Activated T-cell treated with anti-CD3 and anti-CD28 coated beads, Interleukin-2, amount 50 U/mL, for 1 hour (primary cell): ENCODE measurements at regions not wholly inside any gene's neighbourhood (a gene's known extent, or its start where the extent isn't known, plus 50 kb on each side); places are given as distances from the start of the nearest gene placed in this dataset.
"Not testable (repeated sequence)": the region's sequence is repeated elsewhere in the genome, so short reads cannot be mapped to it uniquely, and the experiment has no call there.

ENCODE experiments used
- DNase-seq: peaks from one replicate; pipeline ENCODE4 v3.0.0-alpha.2; 2020

DNA sequence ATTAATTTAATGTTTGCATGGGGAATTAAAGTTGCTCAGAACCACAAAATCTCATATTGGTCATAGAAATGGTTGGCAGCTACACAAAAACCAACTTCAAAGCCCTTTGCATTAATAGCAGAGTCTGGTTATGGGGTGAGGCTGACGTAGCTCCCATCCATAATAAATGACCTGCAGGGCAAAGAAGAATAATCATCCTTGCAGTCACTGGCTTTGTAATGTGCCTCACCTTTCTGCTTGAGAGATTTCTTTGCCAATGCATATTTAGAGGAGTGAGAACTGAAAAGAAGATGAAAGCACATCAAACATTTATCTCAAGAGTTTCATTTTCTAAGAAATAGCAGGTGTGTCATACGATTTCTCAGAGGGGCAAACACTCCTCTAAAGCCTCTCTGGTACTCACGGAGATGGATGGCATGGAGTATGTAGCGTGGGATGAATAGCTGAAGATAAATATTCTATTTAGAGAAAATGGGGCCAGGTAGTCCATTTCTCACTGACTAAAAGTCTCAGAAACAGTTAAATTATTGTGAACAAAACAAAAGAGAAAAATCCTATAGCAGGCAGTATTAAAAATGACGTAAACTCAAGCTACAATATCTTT lies 1491.9 kb downstream of the FAM181B start:
- DNase-seq: no peak

DNA sequence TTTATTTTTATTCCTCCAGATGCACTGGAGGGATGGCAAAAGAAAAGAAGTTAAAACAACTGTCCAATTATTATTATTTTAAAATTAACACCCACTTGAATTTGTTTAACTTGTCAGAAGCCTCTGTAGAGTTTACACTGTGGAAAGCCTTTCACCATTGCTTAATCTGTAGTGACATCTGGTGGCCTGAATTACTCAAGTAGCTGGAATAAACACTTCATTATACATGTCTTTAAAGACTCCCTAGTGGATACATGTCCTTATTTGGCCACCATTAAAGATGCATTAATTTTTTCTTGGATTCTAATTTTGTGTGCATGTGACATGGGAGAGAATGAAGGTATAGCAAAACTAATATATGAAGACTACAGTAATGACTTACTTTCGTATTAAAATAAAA lies 1496.5 kb downstream of the FAM181B start:
- no peak for DNase-seq

DNA sequence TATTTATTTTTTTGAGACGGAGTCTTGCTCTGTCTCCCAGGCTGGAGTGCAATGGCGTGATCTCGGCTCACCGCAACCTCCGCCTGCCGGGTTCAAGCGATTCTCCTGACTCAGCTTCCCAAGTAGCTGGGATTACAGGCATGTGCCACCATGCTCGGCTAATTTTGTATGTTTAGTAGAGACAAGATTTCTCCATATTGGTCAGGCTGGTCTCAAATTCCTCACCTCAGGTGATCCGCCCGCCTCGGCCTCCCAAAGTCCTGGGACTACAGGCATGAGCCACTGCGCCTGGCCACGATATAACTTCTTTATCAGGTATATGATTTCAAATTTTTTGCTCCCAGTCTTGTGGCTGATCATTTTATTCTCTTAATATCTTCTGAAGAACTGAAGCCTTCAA lies 1506.3 kb downstream of the FAM181B start:
- DNase-seq: not testable (repeated sequence)

DNA sequence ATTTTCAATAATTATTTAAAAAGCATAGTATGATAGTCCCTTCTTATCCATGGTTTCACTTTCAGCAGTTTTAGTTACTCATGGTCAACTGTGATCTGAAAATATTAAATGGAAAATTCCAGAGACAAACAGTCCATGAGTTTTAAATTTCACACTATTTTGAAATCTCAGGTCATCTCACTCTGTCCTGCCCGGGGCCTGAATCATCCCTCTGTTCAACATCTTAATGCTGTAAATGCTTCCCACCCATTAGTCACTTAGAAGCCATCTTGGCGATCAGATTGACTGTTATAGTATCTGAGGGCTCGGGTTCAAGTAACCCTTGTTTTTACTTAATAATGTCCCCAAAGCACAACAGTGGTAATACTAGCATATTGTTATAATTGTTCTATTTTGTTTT lies 1509.3 kb downstream of the FAM181B start:
- DNase-seq: no peak

DNA sequence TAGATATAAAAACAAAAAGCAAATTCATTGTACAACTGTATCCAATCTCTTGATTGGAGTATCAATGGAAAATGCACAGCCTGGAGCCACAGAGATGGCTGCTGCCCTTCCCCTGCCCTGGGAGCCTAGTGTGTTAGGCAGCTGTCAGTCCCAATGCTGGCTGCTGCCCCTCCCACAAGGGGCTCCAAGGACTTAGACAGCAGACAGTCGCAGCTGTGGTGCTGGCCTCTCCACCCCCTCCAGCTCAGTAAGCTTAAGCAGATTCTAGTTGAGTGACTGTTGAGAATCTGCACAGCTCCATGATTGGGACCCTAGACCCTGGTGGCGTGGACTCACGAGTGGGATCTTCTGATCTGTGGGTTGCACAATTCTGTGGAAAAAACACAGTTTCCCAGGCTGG lies 1511.2 kb downstream of the FAM181B start:
- DNase-seq: no peak

DNA sequence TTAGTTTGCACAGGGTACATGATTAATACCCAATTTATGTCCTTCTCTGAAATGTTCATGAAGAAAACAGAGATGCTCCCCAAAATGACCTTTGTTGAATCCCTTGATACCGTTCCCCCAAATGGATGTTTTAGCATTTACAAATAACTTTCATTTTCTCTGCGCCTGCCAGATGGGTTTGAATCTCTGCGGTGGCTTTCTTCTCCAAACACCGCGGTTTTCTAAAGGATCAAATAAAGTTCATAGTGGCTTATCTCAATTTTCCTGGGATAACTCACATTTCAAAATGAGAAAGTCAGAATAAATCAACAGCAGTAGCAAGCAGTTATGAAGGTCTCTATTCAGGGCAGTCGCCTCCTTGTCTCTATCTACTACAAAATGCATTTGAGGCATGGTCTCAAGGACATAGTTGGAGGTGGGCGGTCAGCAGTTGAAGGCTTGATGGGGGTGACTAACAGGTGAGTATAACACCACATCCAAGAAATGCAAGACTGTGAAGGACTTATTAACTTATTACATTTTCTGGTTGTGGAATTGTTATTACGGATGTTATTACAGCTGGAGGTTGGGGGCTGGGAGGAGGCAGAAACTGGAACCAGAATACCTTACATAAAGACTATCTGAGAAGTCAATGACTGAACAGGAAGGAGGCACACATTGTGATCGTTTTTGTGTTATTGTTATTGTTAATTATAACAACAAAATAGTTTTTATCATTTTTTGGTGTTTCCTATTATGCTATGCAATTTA lies 1513.3 kb downstream of the FAM181B start:
- DNase-seq: no peak

DNA sequence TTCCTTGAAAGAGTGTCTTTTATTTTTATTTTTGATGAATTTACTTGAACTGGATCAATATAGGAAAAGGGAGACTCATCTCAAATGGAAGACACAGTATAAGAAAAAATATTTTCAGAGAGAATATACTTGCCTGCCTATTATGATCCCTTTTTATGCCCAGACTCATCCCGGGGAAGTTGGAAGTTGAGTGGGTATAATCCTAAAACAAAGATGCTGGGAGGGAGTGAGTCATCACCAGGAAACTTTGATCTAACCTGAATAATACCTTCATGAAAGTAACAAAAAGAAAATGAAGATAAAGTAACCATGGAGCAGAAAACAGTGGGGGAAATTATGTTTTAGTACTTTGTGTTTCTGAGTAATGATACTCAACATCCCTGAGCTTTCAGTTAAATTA lies 1514.0 kb downstream of the FAM181B start:
- no peak for DNase-seq

DNA sequence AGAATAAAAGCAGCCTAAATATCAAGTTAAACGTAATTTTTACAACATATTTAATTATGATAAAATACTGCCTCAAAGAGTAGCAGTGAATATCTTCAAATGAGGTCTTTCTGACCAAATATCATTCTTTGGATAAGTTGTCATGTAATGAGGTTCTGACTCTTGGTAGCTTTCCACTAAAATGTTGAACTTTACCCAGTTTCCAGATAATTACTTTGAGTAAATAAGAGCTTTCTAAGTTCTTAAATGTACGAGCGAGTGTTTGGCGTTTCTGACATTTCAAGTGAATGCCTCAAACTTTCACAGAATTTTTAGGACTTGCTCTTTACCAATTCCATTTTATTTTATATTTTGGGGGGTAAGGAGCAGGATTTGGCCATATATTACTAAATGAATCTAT lies 1515.2 kb downstream of the FAM181B start:
- no peak for DNase-seq

DNA sequence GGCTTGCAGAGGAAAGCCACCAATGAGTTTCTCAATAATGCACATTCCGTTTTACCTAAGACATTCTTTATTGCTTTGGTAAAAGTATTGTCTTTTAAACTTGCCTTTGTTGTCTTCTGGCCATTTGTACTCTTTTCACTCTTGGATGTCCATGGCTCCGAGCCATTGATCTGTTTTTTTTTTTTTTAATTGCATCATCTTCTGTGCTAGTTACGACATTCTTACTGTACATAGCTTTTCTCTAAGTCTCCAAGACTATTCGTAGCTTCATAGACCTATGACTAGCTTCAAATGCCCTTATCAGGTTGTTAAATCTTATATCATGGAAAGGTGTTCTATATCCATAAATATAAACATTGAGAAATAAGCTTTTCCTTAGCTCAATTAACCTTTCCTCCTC lies 1522.6 kb downstream of the FAM181B start:
- DNase-seq: no peak

DNA sequence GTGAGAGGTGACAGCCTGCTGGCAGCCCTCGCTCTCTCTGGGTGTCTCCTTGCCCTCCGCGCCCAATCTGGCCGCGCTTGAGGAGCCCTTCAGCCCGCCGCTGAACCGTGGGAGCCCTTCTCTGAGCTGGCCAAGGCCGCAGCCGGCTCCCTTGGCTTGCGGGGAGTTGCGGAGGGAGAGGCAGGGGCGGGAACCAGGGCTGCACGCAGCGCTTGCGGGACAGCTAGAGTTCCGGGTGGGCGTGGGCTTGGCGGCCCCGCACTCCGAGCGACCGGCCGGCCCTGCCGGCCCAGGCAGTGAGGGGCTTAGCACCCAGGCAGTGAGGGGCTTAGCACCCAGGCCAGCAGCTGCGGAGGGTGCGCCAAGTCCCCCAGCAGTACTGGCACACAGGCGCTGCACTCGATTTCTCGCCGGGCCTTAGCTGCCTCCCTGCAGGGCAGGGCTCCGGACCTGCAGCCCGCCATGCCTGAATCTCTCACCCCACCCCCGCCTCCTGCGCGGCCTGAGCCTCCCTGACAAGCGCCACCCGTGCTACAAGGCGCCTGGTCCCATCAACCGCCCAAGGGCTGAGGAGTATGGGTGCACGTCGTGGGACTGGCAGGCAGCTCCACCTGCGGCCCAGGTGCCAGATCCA lies 1526.1 kb downstream of the FAM181B start:
- no peak for DNase-seq

DNA sequence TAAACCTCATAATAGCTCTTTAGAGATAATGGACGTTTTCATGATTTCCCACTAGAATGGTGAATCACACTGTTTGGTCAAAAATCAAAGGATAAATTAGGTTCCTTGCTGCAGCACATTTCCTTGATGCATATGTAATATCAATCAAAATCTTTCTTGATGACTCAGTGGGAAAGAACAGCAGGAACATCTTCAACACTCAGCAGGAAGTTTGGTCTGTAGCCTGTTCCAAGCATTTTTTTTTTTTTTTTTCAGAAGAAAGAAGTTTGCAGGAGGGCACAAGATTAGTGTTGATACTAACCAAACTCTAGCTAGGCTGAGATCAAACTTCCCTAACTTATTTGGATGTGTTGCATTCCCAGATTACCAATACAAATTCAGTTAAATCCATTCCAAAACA lies 1529.8 kb downstream of the FAM181B start:
- DNase-seq: no peak

DNA sequence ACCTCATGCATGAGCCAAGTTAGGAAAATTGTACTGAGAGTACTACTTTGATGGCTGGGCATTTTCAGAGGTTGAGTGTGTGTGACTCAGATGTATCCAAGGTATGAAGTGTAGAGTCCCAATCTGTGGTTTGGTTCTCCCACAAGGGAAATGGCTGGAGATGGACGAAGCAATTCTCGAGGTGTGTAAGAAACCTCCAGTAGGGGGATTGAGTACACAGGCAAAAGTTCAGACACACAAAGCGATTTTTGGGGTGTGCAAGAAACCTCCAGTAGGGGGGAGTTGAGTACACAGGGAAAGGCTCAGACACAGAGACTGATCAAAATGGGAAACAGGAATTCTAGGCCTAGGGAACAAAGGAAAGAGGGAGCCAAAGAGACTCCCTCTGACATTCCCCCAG lies 1536.3 kb downstream of the FAM181B start:
- DNase-seq: no peak

DNA sequence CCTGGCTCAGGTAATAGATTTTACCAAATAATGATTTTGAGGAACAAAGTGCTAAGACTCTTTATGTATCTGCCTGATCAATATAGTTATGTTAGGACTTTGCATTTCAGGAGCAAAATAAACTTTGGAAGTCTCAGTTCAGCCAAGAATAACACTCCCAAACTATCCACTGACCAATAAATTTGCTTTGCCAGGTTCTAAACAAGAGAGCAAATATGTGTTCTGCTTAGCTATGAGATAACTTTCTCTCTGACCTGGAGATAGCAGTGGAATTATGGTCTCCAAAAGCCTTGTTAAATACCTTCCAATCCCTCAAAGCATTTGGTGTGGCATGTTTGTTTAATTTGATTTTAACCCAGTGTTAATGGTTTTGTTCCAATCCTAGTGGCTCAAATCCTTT lies 1541.1 kb downstream of the FAM181B start:
- no peak for DNase-seq

DNA sequence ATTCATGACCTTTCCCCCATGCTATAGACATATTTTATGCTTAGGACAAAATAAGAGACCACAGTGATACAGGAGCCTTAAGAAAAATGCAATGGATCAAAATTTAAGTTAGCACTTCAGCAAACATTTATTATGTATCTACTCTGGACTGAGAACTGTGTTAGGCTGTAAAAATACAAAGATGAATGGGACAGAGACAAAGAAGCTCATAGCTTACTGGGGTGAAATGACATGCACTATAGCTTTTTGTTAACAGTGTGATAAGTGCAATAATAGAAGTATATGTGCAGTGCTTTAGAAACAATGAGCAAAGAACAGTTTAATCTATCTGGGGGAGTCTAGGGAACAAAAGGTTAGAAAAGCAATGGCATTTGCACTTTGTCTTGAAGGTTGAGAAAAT lies 1543.1 kb downstream of the FAM181B start:
- DNase-seq: no peak

DNA sequence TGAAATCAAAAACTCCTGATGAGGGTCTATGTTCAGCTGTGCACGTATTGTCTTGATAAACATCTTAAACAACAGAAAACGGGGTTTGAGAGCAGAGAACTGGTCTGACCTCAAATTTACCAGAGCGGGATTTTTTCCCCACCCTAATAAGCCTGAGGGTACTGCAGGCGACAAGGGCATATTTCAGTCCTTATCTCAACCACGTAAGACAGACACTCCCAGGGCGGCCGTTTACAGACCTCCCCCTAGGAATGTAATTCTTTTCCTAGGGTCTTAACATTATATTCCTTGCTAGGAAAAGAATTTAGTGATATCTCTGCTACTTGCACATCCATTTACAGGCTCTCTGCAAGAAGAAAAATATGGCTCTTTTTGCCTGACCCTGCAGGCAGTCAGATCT lies 1546.6 kb downstream of the FAM181B start:
- DNase-seq: not testable (repeated sequence)

DNA sequence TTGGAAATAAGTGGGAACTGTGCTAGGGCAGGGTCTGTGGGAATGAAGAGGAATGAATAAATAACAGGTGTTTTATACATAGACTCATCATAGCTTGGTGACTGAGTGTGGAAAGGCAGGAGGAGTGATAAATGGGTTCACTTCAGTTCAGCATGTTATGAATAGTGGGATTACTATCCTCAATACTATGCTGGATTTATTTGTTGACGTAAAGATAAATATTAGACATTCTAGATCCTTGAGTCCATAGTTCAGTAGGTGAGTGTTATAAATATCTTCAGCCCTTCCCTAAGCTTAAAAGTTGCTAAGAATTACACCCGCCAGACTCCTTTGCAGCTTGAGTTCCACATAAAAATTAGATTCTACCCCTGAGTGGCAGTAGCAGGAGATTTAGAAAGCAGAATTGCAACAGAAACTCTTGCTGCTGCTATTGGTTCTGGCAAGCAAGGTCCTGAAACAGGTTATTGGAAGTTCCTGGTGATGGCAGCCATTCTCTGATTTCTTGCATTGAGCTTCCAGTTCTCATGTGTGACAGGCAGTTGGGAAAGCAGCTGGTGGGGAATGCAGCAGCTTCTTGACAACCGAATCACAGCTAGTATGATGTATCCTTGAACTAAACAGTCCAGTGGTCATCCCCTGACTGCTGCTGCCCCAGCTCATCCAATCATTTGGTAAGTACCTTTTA lies 1558.9 kb downstream of the FAM181B start:
- DNase-seq: no peak

DNA sequence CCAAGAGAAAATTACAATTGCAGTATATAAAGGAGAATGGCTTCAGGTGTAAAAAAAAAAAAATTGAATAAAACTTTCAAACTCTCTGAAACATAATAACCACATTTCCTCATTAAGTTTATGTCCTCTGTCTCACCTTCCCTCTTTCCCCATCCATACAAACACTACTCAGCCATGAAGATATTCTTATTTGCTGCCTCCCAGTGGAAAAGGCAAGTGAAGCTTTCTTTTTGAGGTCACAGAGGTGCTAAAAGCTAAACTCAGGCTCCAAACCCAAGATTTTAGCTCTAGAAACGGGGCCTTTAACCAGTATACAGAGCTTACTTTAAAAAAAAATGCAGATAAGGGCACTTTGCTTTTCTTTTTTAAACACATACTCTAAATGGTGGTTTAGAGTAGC lies 1568.5 kb downstream of the FAM181B start:
- no peak for DNase-seq

DNA sequence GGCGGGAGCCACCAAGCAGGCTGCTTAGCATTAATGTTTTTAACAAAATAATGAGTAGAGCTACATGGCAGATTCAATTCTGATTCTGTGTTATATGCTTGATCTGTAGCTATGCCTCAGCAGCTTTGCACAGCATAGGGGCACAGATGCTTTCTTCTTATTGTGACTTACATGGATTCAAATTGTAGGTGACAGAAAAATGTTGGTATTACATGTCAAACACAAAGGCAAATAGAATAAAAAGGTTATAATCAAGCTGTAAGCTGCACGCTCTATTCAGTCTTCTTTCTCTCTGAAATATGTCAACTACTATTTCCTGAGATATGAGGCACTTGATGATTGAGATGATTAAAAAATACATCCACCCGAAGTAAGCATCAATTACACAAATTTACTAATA lies 1573.8 kb downstream of the FAM181B start:
- no peak for DNase-seq

DNA sequence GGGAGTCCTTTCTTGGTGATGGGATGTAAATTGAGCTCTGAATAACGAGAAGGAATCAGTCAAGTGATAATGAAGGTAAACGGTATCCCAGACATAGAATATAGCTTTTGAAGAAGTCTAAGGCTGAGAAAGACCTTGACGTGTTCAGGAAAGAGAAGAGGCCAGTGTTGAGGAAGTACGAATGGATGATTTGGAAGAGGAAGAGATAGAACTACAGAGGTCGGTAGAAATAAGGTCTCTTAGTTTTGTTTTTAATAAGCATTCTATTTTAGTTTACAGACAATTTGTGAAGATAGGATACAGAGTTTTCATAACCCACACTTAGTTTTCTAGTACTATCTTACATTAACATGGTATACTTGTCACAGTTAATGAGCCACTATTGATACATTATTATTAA lies 1598.1 kb downstream of the FAM181B start:
- DNase-seq: no peak

DNA sequence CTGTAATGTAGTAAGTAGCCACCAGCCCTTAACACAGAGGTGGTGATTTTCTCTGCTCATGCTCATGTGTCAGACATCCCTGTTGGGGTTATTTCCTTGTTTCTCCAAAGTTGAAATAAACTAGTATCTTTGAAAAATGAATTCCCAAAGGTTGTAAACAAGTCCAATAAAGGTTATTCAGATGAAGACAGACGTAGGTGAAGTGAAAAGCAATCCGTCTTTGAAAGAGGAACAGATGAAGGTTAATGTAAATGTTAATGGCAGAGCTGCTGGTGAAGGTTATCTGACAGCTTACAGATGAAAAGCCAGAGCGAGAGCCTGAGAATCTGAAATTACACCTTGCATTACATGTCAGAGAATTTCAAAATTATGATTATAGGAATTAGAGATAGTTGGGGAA lies 1604.0 kb downstream of the FAM181B start:
- DNase-seq: no peak

DNA sequence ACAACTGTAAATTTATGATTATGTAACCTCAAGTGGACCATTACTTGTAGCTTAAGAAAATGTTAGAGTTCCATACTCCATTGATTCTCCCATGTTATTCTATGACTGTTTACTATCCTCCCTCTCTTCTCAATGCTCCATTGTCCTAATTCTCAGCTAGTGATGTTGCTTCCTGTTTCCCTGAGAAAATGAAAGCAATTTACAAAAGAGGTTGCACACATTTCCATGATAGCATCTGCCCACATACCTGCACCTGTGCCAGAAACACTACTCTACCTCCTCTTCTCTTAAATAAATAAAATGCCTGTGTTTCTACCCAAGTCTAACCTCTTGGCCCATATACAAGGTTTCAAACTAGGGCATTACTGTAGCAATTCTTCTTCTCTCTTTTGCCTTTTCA lies 1620.9 kb downstream of the FAM181B start:
- no peak for DNase-seq

DNA sequence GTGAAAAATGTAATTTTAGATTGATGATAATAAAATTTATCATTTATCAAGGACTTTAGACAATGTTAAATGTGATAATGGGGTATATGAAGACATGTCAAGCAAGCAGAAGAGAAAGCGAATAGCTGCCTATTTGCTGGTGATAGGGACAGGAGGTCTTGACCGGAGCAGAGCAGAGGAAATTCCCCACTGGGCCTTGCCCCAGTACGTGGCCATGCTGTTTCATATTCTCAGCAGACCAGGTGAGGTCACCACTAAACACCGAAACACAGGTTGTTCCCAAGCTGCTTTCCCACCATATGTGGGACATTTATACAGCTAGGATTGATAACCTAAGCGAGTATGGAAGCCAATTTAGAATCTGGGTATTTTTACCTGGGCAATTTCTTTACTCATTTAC lies 1629.6 kb downstream of the FAM181B start:
- DNase-seq: no peak

DNA sequence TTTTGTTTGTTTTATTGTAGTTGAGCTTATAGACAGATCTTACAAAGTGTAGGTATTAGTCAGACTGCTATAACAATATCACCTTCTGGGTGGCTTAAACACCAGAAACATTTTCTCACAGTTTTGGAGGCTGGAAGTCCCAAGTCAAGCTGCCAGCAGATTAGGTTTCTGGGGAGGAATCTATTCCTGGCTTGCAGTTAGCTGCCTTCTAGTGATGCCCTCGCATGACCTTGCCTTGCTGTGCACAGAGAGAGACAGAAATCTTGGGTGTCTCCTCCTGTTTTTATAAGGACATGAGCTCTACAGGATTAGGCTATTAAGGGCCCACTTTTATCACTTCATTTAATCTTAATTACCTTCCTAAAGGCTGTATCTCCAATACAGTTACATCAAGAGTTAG lies 1635.2 kb downstream of the FAM181B start:
- no peak for DNase-seq

DNA sequence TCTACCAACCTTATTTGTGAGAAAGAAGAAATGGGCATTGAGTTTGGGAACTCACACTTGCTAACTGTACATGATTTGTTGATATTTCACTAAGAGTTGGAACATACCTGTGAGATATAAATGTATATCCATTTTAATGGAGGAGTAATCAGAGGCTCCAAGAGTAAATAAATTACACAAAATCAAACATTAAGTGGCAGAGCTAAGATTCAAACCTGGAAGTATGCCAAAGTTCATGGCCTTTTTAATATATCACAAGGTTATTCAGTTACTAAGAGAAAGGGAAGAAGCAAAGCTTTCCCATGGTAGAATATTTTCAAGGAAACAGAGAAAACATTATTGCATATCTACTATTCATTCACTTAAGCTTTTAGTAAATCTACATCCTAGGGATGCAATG lies 1641.1 kb downstream of the FAM181B start:
- DNase-seq: no peak
